GM12801 (cell line): ENCODE measurements at regions not wholly inside any gene's neighbourhood (a gene's known extent, or its start where the extent isn't known, plus 50 kb on each side); places are given as distances from the start of the nearest gene placed in this dataset.

Source experiments
- TF ChIP-seq, protein P1 (sequence below): IDR thresholded peaks from one replicate; pipeline ENCODE4 v1.5.1; 2011; ENCODE audit warnings: control low read depth; ENCODE audit not compliant: insufficient read length; ENCODE audit errors: extremely low read depth

GRCh38 chr16:85421338-85422195, 191.6 kb upstream of the GSE1 start:
- TF ChIP-seq, protein P1, sequence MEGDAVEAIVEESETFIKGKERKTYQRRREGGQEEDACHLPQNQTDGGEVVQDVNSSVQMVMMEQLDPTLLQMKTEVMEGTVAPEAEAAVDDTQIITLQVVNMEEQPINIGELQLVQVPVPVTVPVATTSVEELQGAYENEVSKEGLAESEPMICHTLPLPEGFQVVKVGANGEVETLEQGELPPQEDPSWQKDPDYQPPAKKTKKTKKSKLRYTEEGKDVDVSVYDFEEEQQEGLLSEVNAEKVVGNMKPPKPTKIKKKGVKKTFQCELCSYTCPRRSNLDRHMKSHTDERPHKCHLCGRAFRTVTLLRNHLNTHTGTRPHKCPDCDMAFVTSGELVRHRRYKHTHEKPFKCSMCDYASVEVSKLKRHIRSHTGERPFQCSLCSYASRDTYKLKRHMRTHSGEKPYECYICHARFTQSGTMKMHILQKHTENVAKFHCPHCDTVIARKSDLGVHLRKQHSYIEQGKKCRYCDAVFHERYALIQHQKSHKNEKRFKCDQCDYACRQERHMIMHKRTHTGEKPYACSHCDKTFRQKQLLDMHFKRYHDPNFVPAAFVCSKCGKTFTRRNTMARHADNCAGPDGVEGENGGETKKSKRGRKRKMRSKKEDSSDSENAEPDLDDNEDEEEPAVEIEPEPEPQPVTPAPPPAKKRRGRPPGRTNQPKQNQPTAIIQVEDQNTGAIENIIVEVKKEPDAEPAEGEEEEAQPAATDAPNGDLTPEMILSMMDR = no peak

DNA sequence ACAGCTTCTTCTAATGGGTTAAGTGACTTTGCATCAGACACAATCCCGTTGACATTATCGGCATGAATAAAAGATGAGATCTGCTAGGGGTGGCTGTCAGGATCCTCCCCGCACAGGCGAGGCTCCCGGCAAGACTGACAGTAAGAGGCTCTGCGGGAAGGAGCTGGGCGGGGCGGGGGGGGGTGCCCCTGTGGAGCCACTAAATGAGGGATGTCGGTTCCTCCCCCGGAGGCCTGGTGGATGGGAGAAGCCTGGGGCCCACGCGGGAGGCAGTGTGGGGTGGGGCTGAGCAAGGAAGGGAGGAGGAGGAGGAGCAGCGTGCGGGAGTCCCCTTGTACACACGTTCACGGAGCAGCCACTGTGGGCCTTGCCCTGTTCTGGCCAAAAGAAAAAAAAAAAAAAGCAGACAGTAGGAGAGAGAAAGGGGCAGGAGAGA, 190.9 kb upstream of the GSE1 start:
- TF ChIP-seq, protein P1 = no peak

- TF ChIP-seq, protein P1 = no peak
Observed at GRCh38 chr16:85422632-85423550, 190.2 kb upstream of the GSE1 start.

GRCh38 chr16:85423631-85424030, 189.5 kb upstream of the GSE1 start:
- TF ChIP-seq, protein P1 = no peak

DNA sequence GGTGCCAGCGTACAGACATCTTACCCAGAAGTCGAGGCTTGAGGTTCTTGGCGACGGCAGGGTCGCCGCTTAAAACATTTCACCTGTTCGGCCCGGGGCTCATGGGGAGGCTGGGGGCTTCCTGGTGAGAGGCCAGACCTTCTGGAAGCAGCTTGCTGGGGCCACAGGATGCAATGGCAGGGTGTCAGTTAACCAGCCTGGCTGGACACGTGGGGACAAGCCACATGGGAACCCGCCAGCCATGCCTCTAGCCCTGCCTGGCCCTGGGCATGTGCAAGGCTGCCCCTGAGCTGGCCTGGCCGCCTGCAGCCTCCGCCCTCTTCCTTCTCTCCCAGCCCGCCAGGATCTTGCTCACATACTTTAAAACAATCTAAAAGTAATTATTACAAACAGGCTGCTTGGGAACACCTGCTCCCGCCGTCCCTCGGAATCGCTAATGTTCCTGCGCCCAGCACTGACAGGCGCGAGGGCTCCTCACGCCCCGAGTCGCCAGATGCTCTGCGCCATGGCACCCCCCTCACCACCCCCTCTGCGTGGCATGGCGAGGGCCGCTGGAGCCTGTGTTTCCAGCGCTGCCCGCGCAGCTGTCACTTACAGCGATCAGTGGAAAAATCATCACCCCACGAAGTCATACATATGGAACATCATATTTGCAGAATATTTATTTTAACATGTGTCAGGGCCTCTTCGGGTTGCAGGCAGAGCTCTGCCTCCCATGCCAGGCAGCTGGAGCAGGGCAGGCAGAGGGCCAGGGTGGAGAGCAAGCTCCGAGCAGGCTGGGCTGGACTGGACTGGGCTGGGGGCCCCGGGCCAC, 188.7 kb upstream of the GSE1 start:
- TF ChIP-seq, protein P1 = no peak

GRCh38 chr16:85425074-85425662, 188.0 kb upstream of the GSE1 start:
- TF ChIP-seq, protein P1 = no peak
